Fibroblast of pulmonary artery (primary cell): ENCODE measurements at regions not wholly inside any gene's neighbourhood (a gene's known extent, or its start where the extent isn't known, plus 50 kb on each side); places are given as distances from the start of the nearest gene placed in this dataset.

ENCODE experiments used
- DNase-seq: peaks from one replicate; pipeline ENCODE4 v3.0.0-alpha.2; 2010; ENCODE audit warnings: low read depth
- H3K4me3 ChIP-seq: replicated peaks from 2 replicates; pipeline ENCODE4 v1.5.1; 2011; ENCODE audit warnings: low read depth, mild to moderate bottlenecking, control low read depth, low read length, moderate library complexity
- CTCF ChIP-seq: IDR thresholded peaks from 2 replicates; pipeline ENCODE4 v1.5.1; 2011; ENCODE audit warnings: mild to moderate bottlenecking, control low read depth, low read length, inconsistent platforms; ENCODE audit errors: missing control alignments

DNA sequence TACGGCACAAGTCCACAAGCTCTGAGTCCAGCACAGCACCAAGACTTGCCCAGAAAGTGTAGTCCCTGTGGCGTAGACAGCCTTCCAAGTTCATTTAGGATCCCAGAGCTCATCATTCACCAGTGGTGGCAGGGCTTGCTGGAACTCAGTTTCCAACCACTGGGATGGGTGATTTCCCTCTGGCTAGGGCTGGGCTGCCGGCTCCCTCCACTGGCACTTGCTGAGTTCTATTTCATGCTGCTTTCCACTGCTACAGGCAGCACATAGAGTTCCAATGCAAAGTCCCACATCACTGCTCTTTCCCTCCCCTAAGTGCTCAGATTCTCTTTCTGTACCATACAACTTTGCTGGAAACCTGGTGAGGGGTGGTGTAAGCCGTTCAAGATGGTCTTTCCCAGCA is 510.3 kb upstream of the TMPRSS15 start:
- no peak for TF ChIP-seq CTCF
- DNase-seq, result no peak
- no peak overlapping the region for H3K4me3 ChIP-seq

DNA sequence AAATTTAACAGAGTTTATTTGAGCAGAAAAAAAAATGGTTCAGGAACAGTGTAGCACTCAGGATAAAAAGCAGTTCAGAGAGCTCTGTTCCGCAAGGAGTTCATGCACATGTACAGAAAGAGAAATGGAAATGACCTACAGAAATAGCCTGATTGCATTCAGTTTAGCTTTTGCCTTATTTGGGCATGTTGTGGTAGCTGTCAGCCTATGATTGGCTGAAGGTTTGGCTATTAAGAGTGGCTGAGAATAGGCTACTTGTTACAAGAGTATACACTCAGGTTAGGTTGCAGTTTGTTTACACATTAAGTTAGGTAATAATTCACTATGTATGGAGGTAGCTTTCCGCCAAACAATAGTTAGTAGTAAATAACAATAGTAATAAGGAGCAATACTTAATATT is 511.0 kb upstream of the TMPRSS15 start:
- H3K4me3 ChIP-seq, result no peak overlapping the region
- TF ChIP-seq CTCF, result no peak
- no peak for DNase-seq

GRCh38 chr21:18917622-18918021 is 514.0 kb upstream of the TMPRSS15 start:
- no peak for TF ChIP-seq CTCF
- DNase-seq, result peak; percentile 2
- no peak overlapping the region for H3K4me3 ChIP-seq

DNA sequence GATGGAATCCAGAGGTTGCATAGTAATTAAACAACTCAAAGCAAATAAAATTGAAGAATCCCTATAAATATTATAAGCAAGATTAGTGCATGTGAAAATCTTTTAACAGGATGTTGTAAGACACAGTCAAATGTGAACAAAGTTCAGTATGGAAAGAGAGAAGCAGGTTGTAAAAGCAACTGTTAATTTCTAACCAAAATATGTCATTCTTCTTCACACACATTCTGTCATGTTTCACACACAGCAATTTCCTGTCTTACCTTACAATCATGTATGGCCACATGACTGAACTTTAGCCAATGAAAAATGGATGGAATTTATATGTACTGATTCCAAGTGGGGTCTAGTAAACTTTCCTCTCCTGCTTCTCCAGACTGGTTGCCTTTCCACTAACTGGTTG is 527.7 kb upstream of the TMPRSS15 start:
- no peak overlapping the region for H3K4me3 ChIP-seq
- no peak for DNase-seq
- TF ChIP-seq CTCF, result no peak

- TF ChIP-seq CTCF, result no peak
- no peak overlapping the region for H3K4me3 ChIP-seq
- no peak for DNase-seq
Observed at GRCh38 chr21:18937337-18937736, 533.8 kb upstream of the TMPRSS15 start.

DNA sequence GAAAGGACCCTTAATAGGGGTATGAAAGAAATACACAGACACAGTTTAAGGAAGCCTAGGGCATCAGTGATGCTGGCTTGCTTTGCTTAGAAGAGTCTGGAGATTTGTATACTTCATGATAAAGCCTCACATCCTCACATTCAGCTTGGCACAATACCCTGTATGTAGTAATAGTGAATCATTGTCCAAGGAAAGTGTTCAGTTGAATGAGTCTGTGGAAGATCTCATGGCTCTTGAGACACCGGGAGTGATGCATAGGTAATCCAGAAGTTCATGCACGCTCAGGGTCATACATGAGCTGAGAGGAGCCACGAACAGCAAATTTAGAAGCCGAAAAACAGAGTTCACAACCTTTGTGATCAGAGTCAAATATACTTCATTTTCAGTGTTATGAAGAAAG is 537.2 kb upstream of the TMPRSS15 start:
- no peak for DNase-seq
- no peak for TF ChIP-seq CTCF
- no peak overlapping the region for H3K4me3 ChIP-seq

DNA sequence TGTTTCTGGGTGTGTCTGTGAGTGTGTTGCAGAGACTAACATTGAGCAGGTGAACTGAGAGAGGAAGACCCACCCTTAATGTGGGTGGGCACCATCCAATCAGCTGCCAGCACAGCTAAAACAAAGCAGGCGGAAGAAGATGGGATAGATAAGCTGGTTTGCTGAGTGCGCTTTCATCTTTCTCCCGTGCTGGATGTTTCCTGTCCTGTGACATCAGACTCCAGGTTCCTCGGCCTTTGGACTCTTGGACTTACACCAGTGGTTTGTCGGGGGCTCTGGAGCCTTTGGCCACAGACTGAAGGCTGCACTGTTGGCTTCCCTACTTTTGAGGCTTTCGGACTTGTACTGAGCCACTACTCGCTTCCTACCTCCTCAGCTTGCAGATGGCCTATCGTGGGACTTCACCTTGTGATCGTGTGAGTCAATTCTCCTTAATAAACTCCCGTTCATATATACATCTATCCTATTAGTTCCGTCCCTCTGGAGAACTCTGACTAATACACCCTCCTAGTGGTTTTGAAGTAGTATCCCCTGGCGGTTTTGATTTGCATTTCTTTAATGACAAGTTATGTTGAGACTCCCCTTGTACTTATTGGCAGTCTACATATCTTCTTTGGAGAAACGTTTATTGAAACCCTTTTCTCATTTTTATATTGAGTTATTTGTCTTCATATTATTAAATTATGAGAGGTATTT is 546.6 kb upstream of the TMPRSS15 start:
- no peak for DNase-seq
- H3K4me3 ChIP-seq, result no peak overlapping the region
- TF ChIP-seq CTCF, result no peak
